ENCODE measurements at regions not wholly inside any gene's neighbourhood (a gene's known extent, or its start where the extent isn't known, plus 50 kb on each side); places are given as distances from the start of the nearest gene placed in this dataset.
"Not testable (repeated sequence)": the region's sequence is repeated elsewhere in the genome, so short reads cannot be mapped to it uniquely, and the experiment has no call there.

- POLR2A ChIA-PET; H3K9me3 Mint-ChIP-seq (ENCODE audit: low read depth); intact Hi-C loops (cut with DNase I, micrococcal nuclease); DNase-seq; CTCF ChIA-PET; ATAC-seq; H3K4me3 Mint-ChIP-seq; H3K27me3 Mint-ChIP-seq; H3K27ac Mint-ChIP-seq; H3K36me3 Mint-ChIP-seq (ENCODE audit: low read depth); H3K4me1 Mint-ChIP-seq: not testable (repeated sequence)
Measured at GRCh38 chr4:34434377-34434776, 1809.9 kb downstream of the ARAP2 start.

GRCh38 chr4:34464196-34464595 is 1780.1 kb downstream of the ARAP2 start:
- POLR2A ChIA-PET = no interaction called here

GRCh38 chr4:34466411-34466810 is 1777.9 kb downstream of the ARAP2 start:
- ATAC-seq (no peak), DNase-seq (no peak)
- Mint-ChIP-seq H3K9me3 (ENCODE audit: low read depth) (peaks cover 3% of the 10 kb centered on the region), H3K27ac (no peak overlapping the region), H3K36me3 (ENCODE audit: low read depth) (no peaks in the 10 kb centered on the region), H3K4me3 (no peak overlapping the region), H3K4me1 (no peaks in the 10 kb centered on the region), H3K27me3 (no peaks in the 10 kb centered on the region)
- intact Hi-C loops (cut with DNase I, micrococcal nuclease) = no loop called here
- CTCF ChIA-PET = no interaction called here
- POLR2A ChIA-PET = no interaction called here

More at GRCh38 chr4:34464196-34464595, 1780.1 kb downstream of the ARAP2 start:
- Mint-ChIP-seq H3K27ac (no peak overlapping the region), H3K9me3 (ENCODE audit: low read depth) (peaks cover 3% of the 10 kb centered on the region), H3K4me3 (no peak overlapping the region), H3K27me3 (no peaks in the 10 kb centered on the region), H3K36me3 (ENCODE audit: low read depth) (no peaks in the 10 kb centered on the region), H3K4me1 (no peaks in the 10 kb centered on the region)
- intact Hi-C loops (cut with DNase I, micrococcal nuclease) = no loop called here
- ATAC-seq (no peak), DNase-seq (no peak)
- CTCF ChIA-PET = no interaction called here

- no peaks in the 10 kb centered on the region for H3K4me1 Mint-ChIP-seq
- no peak for ATAC-seq
- no peaks in the 10 kb centered on the region for H3K36me3 Mint-ChIP-seq (ENCODE audit: low read depth)
- ChIA-PET POLR2A (no interaction called here), CTCF (no interaction called here)
- H3K27me3 Mint-ChIP-seq = no peaks in the 10 kb centered on the region
- DNase-seq = no peak
- H3K9me3 Mint-ChIP-seq (ENCODE audit: low read depth) = peaks cover 3% of the 10 kb centered on the region
- intact Hi-C loops (cut with DNase I, micrococcal nuclease) = no loop called here
- H3K4me3 Mint-ChIP-seq = no peak overlapping the region
- H3K27ac Mint-ChIP-seq = no peak overlapping the region
Measured at GRCh38 chr4:34469516-34469915, 1774.8 kb downstream of the ARAP2 start.

- Mint-ChIP-seq H3K27ac (no peak overlapping the region), H3K4me3 (no peak overlapping the region), H3K9me3 (ENCODE audit: low read depth) (no peaks in the 10 kb centered on the region), H3K4me1 (no peaks in the 10 kb centered on the region), H3K27me3 (no peaks in the 10 kb centered on the region), H3K36me3 (ENCODE audit: low read depth) (no peaks in the 10 kb centered on the region)
- CTCF ChIA-PET = no interaction called here
- DNase-seq (no peak), ATAC-seq (no peak)
- intact Hi-C loops (cut with DNase I, micrococcal nuclease) = no loop called here
- POLR2A ChIA-PET = no interaction called here
Measured at GRCh38 chr4:34485252-34485651, 1759.1 kb downstream of the ARAP2 start.

- ATAC-seq = no peak
- H3K36me3 Mint-ChIP-seq (ENCODE audit: low read depth) = no peaks in the 10 kb centered on the region
- no peak overlapping the region for H3K4me3 Mint-ChIP-seq
- ChIA-PET POLR2A (no interaction called here), CTCF (interaction anchor here (0.6 kb wide), 1 partner anchor 21 kb away, joined by 3 read pairs; no protein-coding TSS in a partner anchor)
- H3K4me1 Mint-ChIP-seq = no peaks in the 10 kb centered on the region
- intact Hi-C loops (cut with DNase I, micrococcal nuclease) = no loop called here
- H3K9me3 Mint-ChIP-seq (ENCODE audit: low read depth) = no peaks in the 10 kb centered on the region
- no peaks in the 10 kb centered on the region for H3K27me3 Mint-ChIP-seq
- no peak overlapping the region for H3K27ac Mint-ChIP-seq
- no peak for DNase-seq
Measured at GRCh38 chr4:34486461-34487363, 1757.6 kb downstream of the ARAP2 start.

GRCh38 chr4:34492414-34492813 is 1751.9 kb downstream of the ARAP2 start:
- H3K4me1 Mint-ChIP-seq = no peaks in the 10 kb centered on the region
- ChIA-PET POLR2A (no interaction called here), CTCF (no interaction called here)
- ATAC-seq (no peak), DNase-seq (no peak)
- H3K36me3 Mint-ChIP-seq (ENCODE audit: low read depth) = no peaks in the 10 kb centered on the region
- no peaks in the 10 kb centered on the region for H3K27me3 Mint-ChIP-seq
- no peak overlapping the region for H3K27ac Mint-ChIP-seq
- no peak overlapping the region for H3K4me3 Mint-ChIP-seq
- intact Hi-C loops (cut with DNase I, micrococcal nuclease) = no loop called here
- H3K9me3 Mint-ChIP-seq (ENCODE audit: low read depth) = peaks cover 2% of the 10 kb centered on the region

- Mint-ChIP-seq H3K4me3 (no peak overlapping the region), H3K27ac (no peak overlapping the region), H3K9me3 (ENCODE audit: low read depth) (no peaks in the 10 kb centered on the region), H3K36me3 (ENCODE audit: low read depth) (no peaks in the 10 kb centered on the region), H3K27me3 (no peaks in the 10 kb centered on the region), H3K4me1 (no peaks in the 10 kb centered on the region)
- no peak for DNase-seq
- ATAC-seq = no peak
- intact Hi-C loops (cut with DNase I, micrococcal nuclease) = no loop called here
- ChIA-PET CTCF (no interaction called here), POLR2A (no interaction called here)
Measured at GRCh38 chr4:34502086-34502485, 1742.2 kb downstream of the ARAP2 start.

GRCh38 chr4:34504731-34505130 is 1739.6 kb downstream of the ARAP2 start:
- intact Hi-C loops (cut with DNase I, micrococcal nuclease); ATAC-seq; POLR2A ChIA-PET; H3K27ac Mint-ChIP-seq; H3K4me1 Mint-ChIP-seq; H3K27me3 Mint-ChIP-seq; H3K9me3 Mint-ChIP-seq (ENCODE audit: low read depth); H3K4me3 Mint-ChIP-seq; DNase-seq; CTCF ChIA-PET; H3K36me3 Mint-ChIP-seq (ENCODE audit: low read depth): not testable (repeated sequence)

GRCh38 chr4:34506511-34507092 is 1737.7 kb downstream of the ARAP2 start:
- intact Hi-C loops (cut with DNase I, micrococcal nuclease); H3K4me3 Mint-ChIP-seq; H3K36me3 Mint-ChIP-seq (ENCODE audit: low read depth); H3K27ac Mint-ChIP-seq; CTCF ChIA-PET; H3K4me1 Mint-ChIP-seq; POLR2A ChIA-PET; H3K9me3 Mint-ChIP-seq (ENCODE audit: low read depth); DNase-seq; H3K27me3 Mint-ChIP-seq; ATAC-seq: not testable (repeated sequence)

GRCh38 chr4:34512616-34513015 is 1731.7 kb downstream of the ARAP2 start:
- Mint-ChIP-seq H3K27me3 (no peaks in the 10 kb centered on the region), H3K4me1 (no peaks in the 10 kb centered on the region), H3K9me3 (ENCODE audit: low read depth) (peaks cover 8% of the 10 kb centered on the region), H3K36me3 (ENCODE audit: low read depth) (no peaks in the 10 kb centered on the region), H3K4me3 (no peak overlapping the region), H3K27ac (no peak overlapping the region)
- ATAC-seq (no peak), DNase-seq (no peak)
- ChIA-PET POLR2A (no interaction called here), CTCF (no interaction called here)
- intact Hi-C loops (cut with DNase I, micrococcal nuclease) = no loop called here

- ATAC-seq = no peak
- H3K27ac Mint-ChIP-seq = no peak overlapping the region
Measured at GRCh38 chr4:34516524-34516923, 1727.8 kb downstream of the ARAP2 start.

More at GRCh38 chr4:34516524-34516923, 1727.8 kb downstream of the ARAP2 start:
- no peaks in the 10 kb centered on the region for H3K36me3 Mint-ChIP-seq (ENCODE audit: low read depth)
- H3K4me3 Mint-ChIP-seq = no peak overlapping the region
- H3K9me3 Mint-ChIP-seq (ENCODE audit: low read depth) = peaks cover 4% of the 10 kb centered on the region
- intact Hi-C loops (cut with DNase I, micrococcal nuclease) = no loop called here
- CTCF ChIA-PET = no interaction called here
- H3K27me3 Mint-ChIP-seq = no peaks in the 10 kb centered on the region
- no peak for DNase-seq
- H3K4me1 Mint-ChIP-seq = no peaks in the 10 kb centered on the region
- POLR2A ChIA-PET = no interaction called here
